Tibial nerve (tissue), 4 donors: ENCODE measurements at regions not wholly inside any gene's neighbourhood (a gene's known extent, or its start where the extent isn't known, plus 50 kb on each side); places are given as distances from the start of the nearest gene placed in this dataset.

Experiments
- EP300 ChIP-seq, 2 donors: sonication (generic); formaldehyde crosslinking; IDR thresholded peaks; one replicate each; pipeline ENCODE4 v1.6.1; 2017; ENCODE audit warnings: antibody characterized with exemption in 2 of 2, mild to moderate bottlenecking in 1 of 2
- POLR2A ChIP-seq, 2 donors: fragments of 450-650 bp; IDR thresholded peaks; one replicate each; pipeline ENCODE4 v1.6.1; 2017; ENCODE audit warnings: antibody characterized with exemption in 2 of 2, mild to moderate bottlenecking in 2 of 2, moderate library complexity in 2 of 2
- TF ChIP-seq, protein P1 (sequence below), 5 experiments: fragments of 200-600 bp in 3 of 5; fragments of 450-650 bp in 2 of 5; sonication (generic) in 3 of 5; IDR thresholded peaks; one replicate each; pipeline ENCODE4 v1.5.1; 2016 to 2019; ENCODE audit warnings: antibody characterized with exemption in 5 of 5, mild to moderate bottlenecking in 3 of 5, moderate library complexity in 2 of 5

- TF ChIP-seq POLR2A (IDR thresholded peaks at IDR 0.05) (no peak), EP300 (IDR thresholded peaks at IDR 0.05) (no peak)
- TF ChIP-seq, protein P1, sequence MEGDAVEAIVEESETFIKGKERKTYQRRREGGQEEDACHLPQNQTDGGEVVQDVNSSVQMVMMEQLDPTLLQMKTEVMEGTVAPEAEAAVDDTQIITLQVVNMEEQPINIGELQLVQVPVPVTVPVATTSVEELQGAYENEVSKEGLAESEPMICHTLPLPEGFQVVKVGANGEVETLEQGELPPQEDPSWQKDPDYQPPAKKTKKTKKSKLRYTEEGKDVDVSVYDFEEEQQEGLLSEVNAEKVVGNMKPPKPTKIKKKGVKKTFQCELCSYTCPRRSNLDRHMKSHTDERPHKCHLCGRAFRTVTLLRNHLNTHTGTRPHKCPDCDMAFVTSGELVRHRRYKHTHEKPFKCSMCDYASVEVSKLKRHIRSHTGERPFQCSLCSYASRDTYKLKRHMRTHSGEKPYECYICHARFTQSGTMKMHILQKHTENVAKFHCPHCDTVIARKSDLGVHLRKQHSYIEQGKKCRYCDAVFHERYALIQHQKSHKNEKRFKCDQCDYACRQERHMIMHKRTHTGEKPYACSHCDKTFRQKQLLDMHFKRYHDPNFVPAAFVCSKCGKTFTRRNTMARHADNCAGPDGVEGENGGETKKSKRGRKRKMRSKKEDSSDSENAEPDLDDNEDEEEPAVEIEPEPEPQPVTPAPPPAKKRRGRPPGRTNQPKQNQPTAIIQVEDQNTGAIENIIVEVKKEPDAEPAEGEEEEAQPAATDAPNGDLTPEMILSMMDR (IDR thresholded peaks at IDR 0.05): no peak
Observed at GRCh38 chr14:84882830-84883229, 647.1 kb upstream of the FLRT2 start.
